Activated CD4-positive, alpha-beta T cell treated with anti-CD3 and anti-CD28 coated beads for 4 hours (primary cell): ENCODE measurements at regions not wholly inside any gene's neighbourhood (a gene's known extent, or its start where the extent isn't known, plus 50 kb on each side); places are given as distances from the start of the nearest gene placed in this dataset.

Experiments used
- DNase-seq, 2 donors: peaks; one replicate each; pipeline ENCODE4 v3.0.0-alpha.2; 2020

GRCh38 chr18:78169174-78169864 is 810.3 kb upstream of the SALL3 start:
- DNase-seq, result no peak

GRCh38 chr18:78171954-78172353 is 807.7 kb upstream of the SALL3 start:
- no peak for DNase-seq

DNA sequence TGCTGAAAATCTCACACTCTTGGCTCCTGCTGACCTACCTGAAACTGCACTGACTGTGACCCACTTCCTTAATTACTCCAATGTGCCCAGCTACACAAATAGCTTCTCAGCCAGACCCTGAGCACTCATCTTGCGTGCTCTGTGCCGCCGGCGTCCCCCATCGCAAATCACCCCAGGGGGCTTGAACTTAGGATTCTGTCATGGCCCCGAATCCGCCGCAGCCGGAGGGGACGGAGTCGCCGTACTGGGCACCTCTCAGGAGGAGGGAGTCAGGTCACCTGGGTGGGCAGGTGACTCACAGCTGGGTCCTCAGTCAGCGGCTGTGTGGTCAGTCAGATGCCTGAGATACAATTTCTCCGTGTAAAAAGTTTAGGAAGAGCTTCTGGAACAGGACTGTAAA is 804.9 kb upstream of the SALL3 start:
- no peak for DNase-seq

DNA sequence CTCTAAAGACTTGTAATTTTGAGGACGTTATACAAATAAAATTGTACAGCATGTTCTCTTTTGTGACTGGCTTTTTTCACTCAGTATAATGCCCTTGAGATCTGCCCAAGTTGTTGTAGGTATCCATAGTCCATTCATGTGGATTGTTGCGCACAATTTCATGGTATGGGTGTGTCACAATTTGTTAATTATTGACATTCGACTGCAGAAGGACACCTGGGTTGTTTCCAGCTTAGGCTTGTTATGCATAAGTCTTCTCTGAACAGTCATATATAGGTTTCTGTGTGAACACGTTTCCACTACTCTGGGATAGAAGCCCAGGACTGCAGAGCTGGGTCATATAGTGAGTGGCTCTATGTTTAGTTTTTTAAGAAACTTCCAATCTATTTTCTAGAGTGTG is 800.8 kb upstream of the SALL3 start:
- no peak for DNase-seq

- no peak for DNase-seq
Observed at GRCh38 chr18:78180741-78181140, 798.9 kb upstream of the SALL3 start.

- DNase-seq, result no peak
Observed at GRCh38 chr18:78183815-78184214, 795.8 kb upstream of the SALL3 start.

DNA sequence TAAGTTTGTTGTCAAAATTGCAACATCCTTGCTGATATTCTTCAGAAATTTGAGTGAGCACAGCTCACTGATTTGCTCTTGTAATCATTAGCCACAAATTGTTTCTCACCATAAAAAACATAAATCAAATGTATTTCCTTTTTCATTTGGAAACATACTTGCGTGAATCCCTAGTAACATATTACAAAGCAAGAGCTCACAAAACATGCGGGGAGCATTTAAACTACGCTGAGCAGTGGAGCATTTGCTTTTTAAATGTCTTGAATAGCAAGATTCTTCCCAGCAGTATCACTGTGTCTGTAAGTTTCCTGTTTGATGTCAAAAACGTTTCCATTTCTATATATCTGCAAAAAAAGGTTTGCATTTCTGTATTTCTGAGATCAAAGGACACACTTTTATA is 788.3 kb upstream of the SALL3 start:
- no peak for DNase-seq

- no peak for DNase-seq
Observed at GRCh38 chr18:78192054-78192453, 787.6 kb upstream of the SALL3 start.

DNA sequence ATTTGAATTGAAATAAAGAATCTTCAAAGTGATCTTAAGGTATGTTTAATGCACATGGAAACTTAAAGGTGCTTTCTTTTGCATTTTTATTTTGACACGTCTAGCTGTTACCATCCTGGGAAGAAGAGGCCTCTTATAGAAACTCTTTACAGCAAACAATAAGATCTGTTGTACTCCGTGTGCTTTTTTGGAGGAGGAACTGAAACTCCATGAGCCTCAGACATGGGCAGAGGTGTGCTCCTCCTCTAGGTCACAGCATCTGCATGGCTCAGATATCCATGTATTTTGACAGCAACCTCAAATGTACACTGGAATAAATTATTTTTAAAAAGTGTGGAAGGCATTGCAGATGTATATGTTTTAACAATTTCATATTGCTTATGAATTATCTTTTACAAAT is 783.3 kb upstream of the SALL3 start:
- no peak for DNase-seq

DNA sequence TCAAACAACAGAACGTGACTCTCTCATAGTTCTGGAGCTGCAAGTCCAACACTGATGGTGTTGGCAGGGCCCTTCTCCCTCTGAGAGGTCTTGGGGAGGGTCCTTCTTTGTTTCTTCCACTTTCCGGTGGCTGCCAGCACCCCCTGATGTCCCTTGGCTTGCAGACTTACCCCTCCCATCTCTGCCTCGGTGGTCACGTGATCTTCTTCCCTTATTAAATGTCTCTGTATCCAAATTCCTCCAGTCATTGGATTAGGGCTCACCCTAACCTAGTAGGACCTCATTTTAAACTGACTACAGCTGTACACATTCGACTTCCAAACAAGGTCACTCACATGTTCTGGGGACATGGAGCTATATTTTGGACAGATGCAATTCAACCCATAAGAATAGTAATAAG is 780.6 kb upstream of the SALL3 start:
- DNase-seq, result no peak

- DNase-seq, result no peak
Observed at GRCh38 chr18:78199611-78200010, 780.0 kb upstream of the SALL3 start.

DNA sequence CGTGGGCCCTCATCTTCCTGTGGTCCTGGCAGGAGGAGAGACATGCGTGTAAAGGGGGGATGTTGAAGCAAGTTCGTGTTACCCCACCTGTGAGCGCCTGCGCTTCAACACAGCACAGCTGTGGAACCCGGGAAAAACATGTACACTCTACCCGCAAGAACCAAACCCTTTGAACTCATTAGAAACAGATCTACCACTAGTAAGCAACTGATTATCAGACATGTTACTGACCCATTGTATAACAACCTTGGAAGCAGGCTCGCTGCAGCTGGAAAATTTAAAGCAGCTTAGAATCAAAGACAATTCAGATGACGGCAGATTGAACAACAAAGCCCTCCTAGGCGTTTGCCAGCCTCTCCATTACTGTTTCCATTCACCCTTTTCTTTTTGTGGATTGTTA is 771.7 kb upstream of the SALL3 start:
- DNase-seq, result no peak

DNA sequence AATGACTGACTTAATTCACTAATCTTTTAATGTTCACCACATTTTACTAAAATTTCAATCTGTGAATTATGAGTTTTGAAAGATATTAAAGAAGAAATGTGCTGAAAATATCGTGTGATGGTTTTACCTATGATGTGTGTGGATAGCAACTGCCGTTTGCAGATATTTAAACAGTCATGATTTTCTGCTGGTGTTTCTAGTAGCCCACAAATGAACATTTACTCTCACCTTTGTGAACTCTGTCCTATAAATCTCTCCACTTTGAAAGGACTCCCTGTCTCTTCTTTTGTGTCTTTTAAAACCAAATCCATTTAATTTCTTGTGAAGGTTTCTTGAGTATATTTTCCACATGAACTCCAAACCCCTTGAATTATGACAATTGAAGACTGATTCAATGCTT is 771.2 kb upstream of the SALL3 start:
- DNase-seq, result no peak

DNA sequence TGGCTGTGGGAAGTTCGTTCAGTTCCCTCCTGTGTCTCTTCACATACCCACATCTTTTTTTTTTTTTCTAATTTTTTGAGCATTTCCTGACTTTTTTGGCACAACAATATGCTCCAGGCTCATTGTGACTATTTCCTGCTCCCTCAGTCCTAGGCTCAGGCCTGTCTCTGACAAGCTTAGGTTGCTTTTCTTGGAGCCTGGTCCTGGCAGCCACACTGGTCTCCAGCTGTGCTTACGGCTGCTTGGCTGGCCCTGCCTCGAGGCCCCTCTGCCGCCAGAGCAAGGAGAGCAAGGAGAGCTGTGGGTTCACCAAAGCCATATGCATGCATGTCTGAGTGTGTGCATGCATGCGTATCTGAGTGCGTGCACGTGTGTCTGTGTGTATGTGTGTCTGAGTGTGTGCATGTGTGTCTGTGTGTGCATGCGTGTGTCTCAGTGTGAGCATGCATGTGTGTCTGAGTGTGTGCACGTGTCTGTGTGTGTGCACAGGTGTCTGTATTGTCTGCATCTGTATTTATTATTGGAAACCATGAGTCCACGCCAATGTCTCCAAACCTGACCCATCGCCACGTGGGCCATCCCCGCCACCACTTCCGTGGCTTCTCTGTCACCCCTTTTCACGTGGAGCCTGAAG is 766.1 kb upstream of the SALL3 start:
- no peak for DNase-seq

- no peak for DNase-seq
Observed at GRCh38 chr18:78221496-78221895, 758.1 kb upstream of the SALL3 start.

DNA sequence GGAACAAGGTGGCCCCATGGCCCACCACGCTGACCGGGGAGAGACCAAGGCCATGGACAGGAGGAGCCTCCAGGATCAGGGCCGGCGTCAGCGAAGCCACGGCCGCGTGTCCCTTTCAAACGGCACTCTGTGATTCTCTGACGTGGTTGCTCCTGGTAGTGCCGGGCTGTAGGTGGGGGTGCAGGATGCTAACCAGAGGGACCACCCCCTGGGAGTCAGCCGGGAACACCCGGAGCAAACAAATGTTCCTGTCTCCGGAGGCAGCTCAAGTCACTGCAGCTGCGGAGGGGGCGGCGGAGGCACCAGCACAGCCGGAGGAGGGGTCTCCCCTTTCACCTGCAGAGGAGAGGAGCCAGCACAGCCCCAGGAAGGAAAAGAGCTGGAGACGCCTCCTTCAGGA is 750.6 kb upstream of the SALL3 start:
- no peak for DNase-seq

DNA sequence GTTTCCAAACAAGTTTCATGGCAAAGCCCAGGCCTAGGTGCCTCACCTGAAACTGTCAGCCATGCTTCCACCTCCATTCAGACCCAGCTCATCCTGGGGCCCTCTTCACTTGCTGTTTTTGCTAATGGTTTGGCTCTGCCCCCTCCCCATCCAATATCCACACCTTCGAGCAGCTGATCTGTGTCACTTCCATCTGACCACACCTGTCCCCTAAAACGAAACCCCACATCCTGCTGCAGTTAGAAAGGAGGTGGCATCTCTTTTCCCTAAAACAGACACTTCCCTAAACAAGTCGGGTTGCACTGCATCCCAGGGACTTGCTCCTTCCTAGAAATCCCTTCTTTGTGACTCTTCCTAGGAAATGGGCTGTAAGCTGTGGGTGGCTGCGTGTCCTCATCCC is 748.7 kb upstream of the SALL3 start:
- no peak for DNase-seq

- no peak for DNase-seq
Observed at GRCh38 chr18:78232196-78232595, 747.4 kb upstream of the SALL3 start.

DNA sequence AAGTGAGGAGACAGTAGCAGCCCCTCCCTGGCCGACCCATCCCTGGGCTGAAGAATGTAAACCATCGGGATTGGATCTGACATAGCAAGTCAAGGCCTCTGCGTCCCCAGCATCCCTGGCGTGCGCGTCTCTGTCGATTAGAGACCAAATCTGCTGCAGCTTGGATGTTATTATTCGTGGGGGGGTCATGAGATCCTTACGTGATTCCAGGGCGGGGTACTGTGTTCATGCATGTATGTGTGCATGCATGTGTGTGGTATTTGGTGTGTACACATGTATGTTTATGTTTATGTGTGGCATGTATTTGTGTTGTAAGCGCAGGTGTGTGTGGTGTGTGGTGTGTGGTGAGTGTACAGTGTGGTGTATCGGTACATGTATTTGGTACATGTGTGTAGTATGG is 741.8 kb upstream of the SALL3 start:
- no peak for DNase-seq

DNA sequence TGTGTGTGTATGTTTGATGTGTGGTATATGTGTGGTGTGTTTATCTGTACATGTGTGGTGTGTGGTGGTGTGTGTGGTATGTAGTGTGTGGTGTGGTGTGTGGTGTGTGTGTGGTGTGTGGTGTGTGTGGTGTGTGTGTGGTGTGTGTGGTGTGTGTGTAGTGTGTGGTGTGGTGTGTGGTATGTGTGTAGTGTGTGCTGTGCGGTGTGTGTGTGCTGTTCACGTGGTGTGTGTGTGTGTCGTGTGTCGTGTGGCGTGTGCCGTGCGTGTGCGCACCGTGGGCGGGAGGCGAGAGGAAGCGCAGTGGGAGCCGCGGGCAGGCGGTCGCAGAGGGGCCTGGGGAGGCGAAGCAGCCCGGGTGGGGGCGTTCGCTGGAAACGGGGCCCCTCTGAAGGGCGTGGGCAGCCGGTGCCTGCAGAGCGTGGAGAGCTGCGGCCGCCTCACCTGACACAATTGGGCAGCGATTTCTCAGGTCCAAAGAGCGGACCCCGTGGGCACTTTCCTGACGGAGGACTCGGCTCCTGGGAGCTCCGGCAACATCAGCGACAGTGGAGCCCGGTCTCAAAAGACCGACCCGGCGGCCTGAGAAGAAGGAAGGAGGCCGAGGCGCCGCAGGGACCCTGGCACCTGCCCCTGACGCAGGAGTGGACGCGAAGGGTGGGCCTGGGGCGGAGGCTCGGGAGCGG is 741.1 kb upstream of the SALL3 start:
- DNase-seq, result no peak

GRCh38 chr18:78239090-78239457 is 740.5 kb upstream of the SALL3 start:
- DNase-seq, result no peak

DNA sequence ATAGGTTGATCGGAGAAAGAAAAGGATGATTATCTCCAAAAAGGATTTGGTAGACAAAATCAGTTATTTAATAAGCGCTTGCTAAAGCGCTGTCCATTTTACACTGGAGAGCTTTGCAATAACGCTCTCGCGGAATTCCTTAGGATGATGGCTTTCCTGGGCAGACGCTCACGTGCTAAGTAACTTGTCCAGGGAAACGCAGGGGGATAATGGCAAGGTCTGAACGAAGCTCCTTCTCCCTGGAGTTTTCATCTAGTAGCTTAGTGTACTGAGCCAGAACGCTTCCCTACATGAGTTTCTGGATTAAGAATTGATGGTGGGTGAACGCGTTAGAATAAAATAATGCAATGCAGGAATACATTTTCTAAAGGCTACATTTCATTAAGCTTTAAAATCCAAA is 739.5 kb upstream of the SALL3 start:
- DNase-seq, result no peak

GRCh38 chr18:78240627-78241252 is 738.9 kb upstream of the SALL3 start:
- DNase-seq, result no peak
